ENCODE measurements at regions not wholly inside any gene's neighbourhood (a gene's known extent, or its start where the extent isn't known, plus 50 kb on each side); places are given as distances from the start of the nearest gene placed in this dataset.

DNA sequence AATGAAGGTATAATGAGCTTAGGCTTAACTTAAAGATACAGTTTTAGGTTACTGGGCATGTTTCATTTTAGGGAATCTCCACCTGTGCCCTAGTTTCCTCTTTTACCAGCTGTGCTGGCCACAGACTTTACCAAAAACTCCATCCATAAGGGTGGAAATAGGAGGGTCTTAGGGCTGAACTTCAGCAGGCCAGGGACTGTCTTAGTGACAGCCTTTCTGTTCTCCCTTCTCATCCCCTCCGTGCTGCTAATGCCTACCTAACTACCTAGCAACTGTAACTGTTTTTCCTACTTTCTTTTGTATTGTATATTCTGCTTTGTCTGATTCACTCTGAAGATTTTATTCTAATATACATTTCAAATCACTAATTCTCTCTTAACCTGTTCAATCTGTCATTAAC lies 1375.3 kb downstream of the PCDH18 start:
- H3K4me3 ChIP-seq (ENCODE audit: low read depth, low read length, poor library complexity, severe bottlenecking), result no peak overlapping the region
- H3K4me1 ChIP-seq (ENCODE audit: insufficient read depth, low read length, poor library complexity, severe bottlenecking), result no peaks in the 10 kb centered on the region
- intact Hi-C loops (cut with micrococcal nuclease; ENCODE audit: unreplicated experiment), result no loop called here
- no peak for DNase-seq (ENCODE audit: low spot score)
- POLR2A ChIA-PET (ENCODE audit: low non-redundant PET), result no interaction called here
- no peaks in the 10 kb centered on the region for H3K36me3 ChIP-seq (ENCODE audit: insufficient read depth, low read length, poor library complexity, severe bottlenecking)
- no TSS peak for BruUV-seq (replicated peaks)
- no peaks in the 10 kb centered on the region for H3K9me3 ChIP-seq (ENCODE audit: low read depth, low read length, poor library complexity, severe bottlenecking)
- TF ChIP-seq, protein P1, sequence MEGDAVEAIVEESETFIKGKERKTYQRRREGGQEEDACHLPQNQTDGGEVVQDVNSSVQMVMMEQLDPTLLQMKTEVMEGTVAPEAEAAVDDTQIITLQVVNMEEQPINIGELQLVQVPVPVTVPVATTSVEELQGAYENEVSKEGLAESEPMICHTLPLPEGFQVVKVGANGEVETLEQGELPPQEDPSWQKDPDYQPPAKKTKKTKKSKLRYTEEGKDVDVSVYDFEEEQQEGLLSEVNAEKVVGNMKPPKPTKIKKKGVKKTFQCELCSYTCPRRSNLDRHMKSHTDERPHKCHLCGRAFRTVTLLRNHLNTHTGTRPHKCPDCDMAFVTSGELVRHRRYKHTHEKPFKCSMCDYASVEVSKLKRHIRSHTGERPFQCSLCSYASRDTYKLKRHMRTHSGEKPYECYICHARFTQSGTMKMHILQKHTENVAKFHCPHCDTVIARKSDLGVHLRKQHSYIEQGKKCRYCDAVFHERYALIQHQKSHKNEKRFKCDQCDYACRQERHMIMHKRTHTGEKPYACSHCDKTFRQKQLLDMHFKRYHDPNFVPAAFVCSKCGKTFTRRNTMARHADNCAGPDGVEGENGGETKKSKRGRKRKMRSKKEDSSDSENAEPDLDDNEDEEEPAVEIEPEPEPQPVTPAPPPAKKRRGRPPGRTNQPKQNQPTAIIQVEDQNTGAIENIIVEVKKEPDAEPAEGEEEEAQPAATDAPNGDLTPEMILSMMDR (conservative IDR thresholded peaks at IDR 0.05; ENCODE audit: low read depth, low read length), result no peak
- no peak for TF ChIP-seq EZH2 (IDR thresholded peaks at IDR 0.05; ENCODE audit: borderline replicate concordance, low read depth, low read length, poor library complexity, severe bottlenecking)
- no peak overlapping the region for H3K27ac ChIP-seq (ENCODE audit: low read depth, low read length, poor library complexity, severe bottlenecking)
- CTCF ChIA-PET, result no interaction called here
- no peaks in the 10 kb centered on the region for H3K27me3 ChIP-seq (replicated peaks; ENCODE audit: insufficient read depth, low read depth, low read length, poor library complexity)

DNA sequence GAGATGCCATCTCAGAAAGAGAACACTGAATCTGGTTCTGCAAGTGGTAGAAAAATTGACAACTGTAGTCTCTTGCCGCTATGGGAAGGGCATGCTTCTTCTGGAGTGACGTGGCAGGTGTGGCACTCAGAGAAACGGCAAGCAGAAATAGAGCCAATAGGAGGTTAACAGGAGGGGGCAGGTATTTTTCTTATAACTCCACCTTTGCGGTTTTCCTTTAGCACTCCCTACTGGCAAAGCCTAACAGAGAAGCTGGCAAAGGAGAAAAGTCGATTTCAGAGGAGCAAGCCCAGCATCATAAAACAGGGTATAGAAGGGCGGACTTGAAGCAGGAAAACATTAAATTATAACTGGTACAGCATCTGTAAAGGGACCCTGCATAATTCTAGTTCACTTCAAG lies 1382.2 kb downstream of the PCDH18 start:
- Histone ChIP-seq H3K27me3 (replicated peaks; ENCODE audit: insufficient read depth, low read depth, low read length, poor library complexity) (no peaks in the 10 kb centered on the region), H3K36me3 (ENCODE audit: insufficient read depth, low read length, poor library complexity, severe bottlenecking) (no peaks in the 10 kb centered on the region), H3K4me3 (ENCODE audit: low read depth, low read length, poor library complexity, severe bottlenecking) (no peak overlapping the region), H3K9me3 (ENCODE audit: low read depth, low read length, poor library complexity, severe bottlenecking) (no peaks in the 10 kb centered on the region), H3K27ac (ENCODE audit: low read depth, low read length, poor library complexity, severe bottlenecking) (no peak overlapping the region), H3K4me1 (ENCODE audit: insufficient read depth, low read length, poor library complexity, severe bottlenecking) (no peaks in the 10 kb centered on the region)
- intact Hi-C loops (cut with micrococcal nuclease; ENCODE audit: unreplicated experiment), result no loop called here
- no peak for DNase-seq (ENCODE audit: low spot score)
- CTCF ChIA-PET, result no interaction called here
- POLR2A ChIA-PET (ENCODE audit: low non-redundant PET), result no interaction called here
- no peak for TF ChIP-seq EZH2 (IDR thresholded peaks at IDR 0.05; ENCODE audit: borderline replicate concordance, low read depth, low read length, poor library complexity, severe bottlenecking)
- TF ChIP-seq, protein P1 (conservative IDR thresholded peaks at IDR 0.05; ENCODE audit: low read depth, low read length), result no peak
- no TSS peak for BruUV-seq (replicated peaks)

DNA sequence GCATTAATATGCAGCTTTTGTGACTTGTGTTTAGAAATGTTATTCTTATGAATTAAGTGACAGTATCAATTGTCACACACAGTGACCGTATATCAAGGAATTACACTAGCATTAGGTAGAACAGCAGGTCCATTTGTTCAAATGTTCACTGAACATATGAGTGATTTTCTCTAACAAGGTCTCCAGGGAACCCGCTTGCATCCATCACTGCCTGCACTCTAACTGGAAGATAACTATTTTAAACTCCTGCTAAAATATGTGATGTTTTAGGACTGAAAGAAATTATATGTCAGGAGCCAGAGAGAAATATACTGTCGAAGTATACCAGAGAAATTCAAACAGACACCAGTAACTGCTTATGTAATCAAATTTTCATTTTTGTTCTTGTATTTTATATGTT lies 1395.7 kb downstream of the PCDH18 start:
- POLR2A ChIA-PET (ENCODE audit: low non-redundant PET), result no interaction called here
- Histone ChIP-seq H3K27ac (ENCODE audit: low read depth, low read length, poor library complexity, severe bottlenecking) (no peak overlapping the region), H3K4me1 (ENCODE audit: insufficient read depth, low read length, poor library complexity, severe bottlenecking) (no peaks in the 10 kb centered on the region), H3K9me3 (ENCODE audit: low read depth, low read length, poor library complexity, severe bottlenecking) (no peaks in the 10 kb centered on the region), H3K27me3 (replicated peaks; ENCODE audit: insufficient read depth, low read depth, low read length, poor library complexity) (no peaks in the 10 kb centered on the region), H3K4me3 (ENCODE audit: low read depth, low read length, poor library complexity, severe bottlenecking) (no peak overlapping the region), H3K36me3 (ENCODE audit: insufficient read depth, low read length, poor library complexity, severe bottlenecking) (no peaks in the 10 kb centered on the region)
- no peak for TF ChIP-seq EZH2 (IDR thresholded peaks at IDR 0.05; ENCODE audit: borderline replicate concordance, low read depth, low read length, poor library complexity, severe bottlenecking)
- TF ChIP-seq, protein P1 (conservative IDR thresholded peaks at IDR 0.05; ENCODE audit: low read depth, low read length), result no peak
- intact Hi-C loops (cut with micrococcal nuclease; ENCODE audit: unreplicated experiment), result no loop called here
- CTCF ChIA-PET, result no interaction called here
- DNase-seq (ENCODE audit: low spot score), result no peak
- BruUV-seq (replicated peaks), result no TSS peak

Data from A673 (cell line).